Brain microvascular endothelial cell (primary cell): ENCODE measurements at regions not wholly inside any gene's neighbourhood (a gene's known extent, or its start where the extent isn't known, plus 50 kb on each side); places are given as distances from the start of the nearest gene placed in this dataset.

ENCODE experiments used
- DNase-seq: peaks from one replicate; pipeline ENCODE4 v3.0.0-alpha.2; 2020
- H3K27ac ChIP-seq: fragments of 250-450 bp; sonication (Bioruptor Pico); 2 replicates; pipeline ENCODE4 v1.5.1; 2020; ENCODE audit warnings: mild to moderate bottlenecking, moderate library complexity
- H3K27me3 ChIP-seq: fragments of 250-450 bp; sonication (Bioruptor Pico); replicated peaks from 2 replicates; pipeline ENCODE4 v1.5.1; 2020; ENCODE audit warnings: mild to moderate bottlenecking
- H3K36me3 ChIP-seq: fragments of 250-450 bp; sonication (Bioruptor Pico); replicated peaks from 2 replicates; pipeline ENCODE4 v1.5.1; 2020; ENCODE audit warnings: mild to moderate bottlenecking
- H3K4me3 ChIP-seq: 2 replicates; pipeline ENCODE4 v1.5.1; 2011; ENCODE audit warnings: low read depth, mild to moderate bottlenecking, control low read depth, low read length, moderate library complexity
- CTCF ChIP-seq: IDR thresholded peaks from 2 replicates; pipeline ENCODE4 v1.5.1; 2011; ENCODE audit warnings: low read depth, mild to moderate bottlenecking, moderate library complexity, low read length, control low read depth, inconsistent platforms; ENCODE audit errors: missing control alignments
- in situ Hi-C: cut with HindIII; loops from 2 replicates; pipeline ENCODE4 v1.10.0; 2017; ENCODE audit warnings: low sequenced_read_pairs, low pct_ligation_motif_present

- Histone ChIP-seq H3K27me3 (no peaks in the 10 kb centered on the region), H3K27ac (no peak overlapping the region), H3K36me3 (no peaks in the 10 kb centered on the region), H3K4me3 (no peak overlapping the region)
- in situ Hi-C loops: no loop called here
- DNase-seq: no peak
- TF ChIP-seq CTCF: no peak
Measured at GRCh38 chr3:3735919-3736318, 63.3 kb upstream of the LRRN1 start.

GRCh38 chr3:3734881-3735280 is 64.3 kb upstream of the LRRN1 start:
- no peaks in the 10 kb centered on the region for H3K27me3 ChIP-seq

DNA sequence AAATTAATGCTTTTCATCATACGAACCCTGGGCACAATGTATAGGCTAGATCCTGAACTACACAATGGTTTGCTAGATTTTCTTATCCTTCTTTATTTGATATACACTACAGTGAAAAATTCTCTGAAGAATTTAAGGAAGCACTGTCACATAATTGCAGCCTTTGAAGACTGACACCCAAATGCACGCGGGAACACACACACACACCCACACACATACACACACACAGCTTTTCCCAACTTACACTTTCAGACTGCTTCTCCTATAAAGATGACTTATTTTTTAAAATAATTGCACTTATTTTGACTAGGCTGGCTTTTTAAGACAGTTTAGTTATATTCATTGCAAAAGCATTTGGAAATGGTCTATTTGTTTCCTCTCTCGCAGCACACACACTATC is 70.0 kb upstream of the LRRN1 start:
- no peaks in the 10 kb centered on the region for H3K36me3 ChIP-seq
- no peak for DNase-seq
- TF ChIP-seq CTCF: no peak
- in situ Hi-C loops: no loop called here
- no peak overlapping the region for H3K27ac ChIP-seq
- no peak overlapping the region for H3K4me3 ChIP-seq
- no peaks in the 10 kb centered on the region for H3K27me3 ChIP-seq

More at GRCh38 chr3:3734881-3735280, 64.3 kb upstream of the LRRN1 start:
- no peak overlapping the region for H3K4me3 ChIP-seq
- H3K36me3 ChIP-seq: no peaks in the 10 kb centered on the region
- TF ChIP-seq CTCF: no peak
- DNase-seq: no peak
- no peak overlapping the region for H3K27ac ChIP-seq
- in situ Hi-C loops: no loop called here

DNA sequence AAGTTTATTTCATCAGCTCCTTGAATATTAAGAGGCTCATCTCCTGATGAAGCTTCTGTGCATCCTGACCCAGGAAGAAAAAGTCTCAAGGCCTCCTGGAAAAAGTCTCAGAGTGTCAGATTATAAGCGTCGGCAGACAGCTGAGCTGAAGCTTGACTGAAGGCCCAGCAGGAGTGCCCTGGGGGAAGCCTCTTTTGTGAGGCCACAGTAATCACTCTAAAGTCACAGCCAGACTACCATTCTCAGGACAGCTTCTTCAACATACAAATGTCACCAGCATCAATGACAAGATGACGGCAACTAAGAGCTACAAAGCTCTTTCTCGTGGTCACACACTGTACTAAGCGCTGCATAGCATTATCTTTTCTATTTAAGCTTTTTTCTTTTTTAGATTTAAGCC is 72.7 kb upstream of the LRRN1 start:
- no peak for TF ChIP-seq CTCF
- in situ Hi-C loops: no loop called here
- no peak for DNase-seq
- H3K27me3 ChIP-seq: no peaks in the 10 kb centered on the region
- H3K36me3 ChIP-seq: no peaks in the 10 kb centered on the region
- no peak overlapping the region for H3K4me3 ChIP-seq
- H3K27ac ChIP-seq: no peak overlapping the region

DNA sequence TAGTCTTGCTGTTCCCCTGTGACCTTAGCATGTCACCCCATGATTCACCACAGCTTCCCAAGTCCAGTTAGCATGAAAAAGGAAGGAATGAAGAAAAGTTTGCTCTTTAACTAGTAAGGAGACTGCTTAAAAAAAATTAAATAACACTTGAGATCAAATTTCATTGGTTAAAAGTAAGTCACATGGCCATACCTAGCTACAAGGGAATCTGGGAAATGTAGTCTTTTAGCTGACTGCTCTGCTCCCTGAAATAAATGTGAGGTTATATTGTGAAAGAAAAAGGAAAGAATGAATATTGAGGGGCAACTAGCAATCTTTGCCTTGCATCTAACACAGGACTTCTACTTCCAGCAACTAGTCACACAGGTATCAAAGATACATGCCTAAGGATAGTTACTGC is 84.7 kb upstream of the LRRN1 start:
- no peak for DNase-seq
- Histone ChIP-seq H3K27me3 (no peaks in the 10 kb centered on the region), H3K27ac (no peak overlapping the region), H3K4me3 (no peak overlapping the region), H3K36me3 (no peaks in the 10 kb centered on the region)
- no peak for TF ChIP-seq CTCF
- in situ Hi-C loops: no loop called here

GRCh38 chr3:3712971-3713370 is 86.3 kb upstream of the LRRN1 start:
- Histone ChIP-seq H3K36me3 (no peaks in the 10 kb centered on the region), H3K4me3 (no peak overlapping the region), H3K27me3 (no peaks in the 10 kb centered on the region), H3K27ac (no peak overlapping the region)
- TF ChIP-seq CTCF: no peak
- in situ Hi-C loops: no loop called here
- DNase-seq: no peak
